GM13976 (cell line): ENCODE measurements at regions not wholly inside any gene's neighbourhood (a gene's known extent, or its start where the extent isn't known, plus 50 kb on each side); places are given as distances from the start of the nearest gene placed in this dataset.

Experiments used
- DNase-seq: peaks from one replicate; pipeline ENCODE4 v3.0.0; 2012; ENCODE audit warnings: low spot score
- CTCF ChIP-seq: IDR thresholded peaks from 2 replicates; pipeline ENCODE4 v1.5.1; 2012; ENCODE audit warnings: borderline replicate concordance, mild to moderate bottlenecking; ENCODE audit not compliant: insufficient read depth; ENCODE audit errors: extremely low read depth, missing control alignments, control extremely low read depth
- in situ Hi-C: fragments of 300-500 bp; cut with MboI; formaldehyde crosslinking; loops from one replicate; pipeline ENCODE4 v1.12.0; 2022; ENCODE audit warnings: low sequenced_read_pairs, mixed read lengths, inconsistent platforms; ENCODE audit not compliant: unreplicated experiment

GRCh38 chr10:1882180-1882579 is 144.9 kb upstream of the ADARB2 start:
- DNase-seq: no peak
- no peak for TF ChIP-seq CTCF
- in situ Hi-C loops: no loop called here

- no peak for TF ChIP-seq CTCF
- in situ Hi-C loops: no loop called here
- no peak for DNase-seq
Measured at GRCh38 chr10:1881636-1882035, 144.3 kb upstream of the ADARB2 start.

- peak; percentile 34 for DNase-seq
- in situ Hi-C loops: no loop called here
- TF ChIP-seq CTCF: no peak
Measured at GRCh38 chr10:1874533-1874932, 137.2 kb upstream of the ADARB2 start.

- no peak for DNase-seq
- no peak for TF ChIP-seq CTCF
- in situ Hi-C loops: no loop called here
Measured at GRCh38 chr10:1873661-1874315, 136.5 kb upstream of the ADARB2 start.

- in situ Hi-C loops: no loop called here
- DNase-seq: no peak
- no peak for TF ChIP-seq CTCF
Measured at GRCh38 chr10:1872151-1872726, 134.9 kb upstream of the ADARB2 start.

GRCh38 chr10:1870491-1870890 is 133.2 kb upstream of the ADARB2 start:
- DNase-seq: no peak
- TF ChIP-seq CTCF: no peak
- in situ Hi-C loops: no loop called here

- in situ Hi-C loops: no loop called here
Measured at GRCh38 chr10:1869861-1870260, 132.5 kb upstream of the ADARB2 start.

More at GRCh38 chr10:1869861-1870260, 132.5 kb upstream of the ADARB2 start:
- TF ChIP-seq CTCF: no peak
- DNase-seq: no peak
